ENCODE measurements at regions not wholly inside any gene's neighbourhood (a gene's known extent, or its start where the extent isn't known, plus 50 kb on each side); places are given as distances from the start of the nearest gene placed in this dataset.
"Not testable (repeated sequence)": the region's sequence is repeated elsewhere in the genome, so short reads cannot be mapped to it uniquely, and the experiment has no call there.

GRCh38 chr16:87160701-87161337, 156.4 kb downstream of the C16orf95 start:
- no peak for TF ChIP-seq CTCF (IDR thresholded peaks at IDR 0.05; ENCODE audit: insufficient read depth, low read length, missing control alignments)
- POLR2A ChIA-PET = no interaction called here
- no peak overlapping the region for H3K4me3 ChIP-seq (ENCODE audit: low read depth, low read length)
- DNase-seq (ENCODE audit: low read depth, low spot score) = no peak
- CTCF ChIA-PET = interaction anchor here (0.8 kb wide), 1 partner anchor 17 kb away, joined by 3 read pairs; no protein-coding TSS in a partner anchor

- POLR2A ChIA-PET; H3K4me3 ChIP-seq (ENCODE audit: low read depth, low read length); DNase-seq (ENCODE audit: low read depth, low spot score); CTCF ChIA-PET: not testable (repeated sequence)
These were observed 155.8 kb downstream of the C16orf95 start for GRCh38 chr16:87161410-87161809.

GRCh38 chr16:87161822-87162676, 155.1 kb downstream of the C16orf95 start:
- no peak overlapping the region for H3K4me3 ChIP-seq (ENCODE audit: low read depth, low read length)
- DNase-seq (ENCODE audit: low read depth, low spot score) = no peak
- ChIA-PET CTCF (no interaction called here), POLR2A (no interaction called here)
- no peak for TF ChIP-seq CTCF (IDR thresholded peaks at IDR 0.05; ENCODE audit: insufficient read depth, low read length, missing control alignments)

GRCh38 chr16:87162799-87163198, 154.4 kb downstream of the C16orf95 start:
- POLR2A ChIA-PET; DNase-seq (ENCODE audit: low read depth, low spot score); H3K4me3 ChIP-seq (ENCODE audit: low read depth, low read length); CTCF ChIA-PET: not testable (repeated sequence)

GRCh38 chr16:87163637-87164036, 153.6 kb downstream of the C16orf95 start:
- no peak for DNase-seq (ENCODE audit: low read depth, low spot score)
- no peak for TF ChIP-seq CTCF (IDR thresholded peaks at IDR 0.05; ENCODE audit: insufficient read depth, low read length, missing control alignments)
- ChIA-PET POLR2A (no interaction called here), CTCF (interaction anchor here (1.2 kb wide), 1 partner anchor 100 kb away, joined by 4 read pairs; no protein-coding TSS in a partner anchor)
- H3K4me3 ChIP-seq (ENCODE audit: low read depth, low read length) = no peak overlapping the region

- DNase-seq (ENCODE audit: low read depth, low spot score) = no peak
- TF ChIP-seq CTCF (IDR thresholded peaks at IDR 0.05; ENCODE audit: insufficient read depth, low read length, missing control alignments) = no peak
- ChIA-PET CTCF (interaction anchor here (0.9 to 1.3 kb wide), 2 partner anchors 15 to 102 kb away, joined by 3 read pairs; no protein-coding TSS in a partner anchor), POLR2A (no interaction called here)
- H3K4me3 ChIP-seq (ENCODE audit: low read depth, low read length) = no peak overlapping the region
These were observed 152.0 kb downstream of the C16orf95 start for GRCh38 chr16:87165151-87165550.

- DNase-seq (ENCODE audit: low read depth, low spot score) = no peak
- CTCF ChIA-PET = interaction anchor here (0.9 to 1.3 kb wide), 3 partner anchors 16 to 103 kb away, joined by 3 read pairs; no protein-coding TSS in a partner anchor
These were observed 151.3 kb downstream of the C16orf95 start for GRCh38 chr16:87165885-87166284.

More at GRCh38 chr16:87165885-87166284, 151.3 kb downstream of the C16orf95 start:
- TF ChIP-seq CTCF (IDR thresholded peaks at IDR 0.05; ENCODE audit: insufficient read depth, low read length, missing control alignments) = no peak
- H3K4me3 ChIP-seq (ENCODE audit: low read depth, low read length) = no peak overlapping the region
- POLR2A ChIA-PET = no interaction called here
